PC-9 (cell line): ENCODE measurements at regions not wholly inside any gene's neighbourhood (a gene's known extent, or its start where the extent isn't known, plus 50 kb on each side); places are given as distances from the start of the nearest gene placed in this dataset.

Source experiments
- BruUV-seq: library from RNA; stranded (reverse); fragments of 400-500 nt; replicated peaks from 2 replicates; lab custom pipeline; 2021; lab: Mats Ljungman, UMichigan
- CTCF ChIA-PET: fragments of 300-600 bp; sonication (Branson Sonifier 250); formaldehyde crosslinking; loops from one replicate; lab custom pipeline; 2022; ENCODE audit warnings: antibody characterized with exemption; lab: Charles Lee
- POLR2A ChIA-PET: fragments of 300-600 bp; sonication (Branson Sonifier 250); formaldehyde crosslinking; loops from one replicate; lab custom pipeline; 2022; ENCODE audit warnings: antibody characterized with exemption; ENCODE audit not compliant: unreplicated experiment; lab: Charles Lee
- DNase-seq, 2 experiments: peaks; one replicate each; pipeline versions ENCODE4 v3.0.0 to v3.0.0-alpha.2; 2015 to 2022; ENCODE audit warnings: mixed read lengths in 1 of 2
- H2AFZ ChIP-seq: fragments of 200-600 bp; sonication (generic); 2 replicates; pipeline ENCODE4 v1.8.1; 2017; ENCODE audit warnings: antibody characterized with exemption
- H3F3A ChIP-seq: fragments of 200-600 bp; sonication (generic); 2 replicates; pipeline ENCODE4 v1.8.1; 2017; ENCODE audit warnings: antibody characterized with exemption, mild to moderate bottlenecking, low read depth; ENCODE audit not compliant: insufficient read depth
- H3K27ac ChIP-seq: fragments of 200-600 bp; sonication (generic); 2 replicates; pipeline ENCODE4 v1.6.1; 2016; ENCODE audit warnings: mixed run types
- H3K27me3 ChIP-seq: fragments of 200-600 bp; sonication (generic); 2 replicates; pipeline ENCODE4 v1.6.1; 2016; ENCODE audit warnings: low read depth, mixed run types; ENCODE audit not compliant: insufficient read depth
- H3K36me3 ChIP-seq: fragments of 200-600 bp; sonication (generic); 2 replicates; pipeline ENCODE4 v1.6.1; 2016; ENCODE audit warnings: low read depth, mixed run types
- H3K4me1 ChIP-seq: fragments of 200-600 bp; sonication (generic); replicated peaks from 2 replicates; pipeline ENCODE4 v1.6.1; 2016; ENCODE audit warnings: mixed run types; ENCODE audit not compliant: insufficient read depth
- H3K4me2 ChIP-seq: fragments of 200-600 bp; sonication (generic); 2 replicates; pipeline ENCODE4 v1.6.1; 2017; ENCODE audit warnings: mixed run types
- H3K4me3 ChIP-seq: fragments of 200-600 bp; sonication (generic); 2 replicates; pipeline ENCODE4 v1.6.1; 2016; ENCODE audit warnings: mixed run types
- H3K79me2 ChIP-seq: fragments of 200-600 bp; sonication (generic); 2 replicates; pipeline ENCODE4 v1.6.1; 2017; ENCODE audit warnings: low read depth, mixed run types
- H3K9me2 ChIP-seq: fragments of 200-600 bp; sonication (generic); 2 replicates; pipeline ENCODE4 v1.8.1; 2017; ENCODE audit warnings: mild to moderate bottlenecking; ENCODE audit not compliant: insufficient read depth
- H3K9me3 ChIP-seq: fragments of 200-600 bp; sonication (generic); 2 replicates; pipeline ENCODE4 v1.8.1; 2016; ENCODE audit warnings: low read depth; ENCODE audit not compliant: insufficient read depth
- H4K20me1 ChIP-seq: fragments of 200-600 bp; sonication (generic); 2 replicates; pipeline ENCODE4 v1.8.1; 2017; ENCODE audit not compliant: insufficient read depth
- EZH2 ChIP-seq: fragments of 200-600 bp; sonication (generic); IDR thresholded peaks from 2 replicates; pipeline ENCODE4 v1.8.0; 2017; ENCODE audit warnings: antibody characterized with exemption, low read depth
- intact Hi-C: fragments of 100-400 bp; cut with micrococcal nuclease; formaldehyde crosslinking; loops from one replicate; pipeline ENCODE4 v1.10.0; 2022; ENCODE audit not compliant: unreplicated experiment
- TF ChIP-seq, protein P1 (sequence below): fragments of 200-600 bp; sonication (generic); conservative IDR thresholded peaks from 2 replicates; pipeline ENCODE4 v1.6.1; 2017; ENCODE audit warnings: mixed run types, antibody characterized with exemption, mild to moderate bottlenecking, moderate library complexity

GRCh38 chr22:48366591-48366990 is 1461.1 kb downstream of the BRD1 start:
- no peaks in the 10 kb centered on the region for H3K9me3 ChIP-seq
- ChIA-PET POLR2A (no interaction called here), CTCF (no interaction called here)

GRCh38 chr22:48366056-48366455 is 1461.6 kb downstream of the BRD1 start:
- no TSS peak for BruUV-seq
- Histone ChIP-seq H3K27ac (no peak overlapping the region), H3K4me1 (no peaks in the 10 kb centered on the region), H3K27me3 (peaks cover 89% of the 10 kb centered on the region), H3K4me2 (no peak overlapping the region), H3K4me3 (no peak overlapping the region), H3K9me2 (no peaks in the 10 kb centered on the region; the same call in 1 of the 2 replicates), H2AFZ (no peak overlapping the region), H3F3A (no peaks in the 10 kb centered on the region), H3K36me3 (no peaks in the 10 kb centered on the region), H3K79me2 (no peaks in the 10 kb centered on the region), H4K20me1 (peaks cover 4% of the 10 kb centered on the region; the same call in 1 of the 2 replicates), H3K9me3 (no peaks in the 10 kb centered on the region)
- no peak for TF ChIP-seq EZH2
- TF ChIP-seq, protein P1, sequence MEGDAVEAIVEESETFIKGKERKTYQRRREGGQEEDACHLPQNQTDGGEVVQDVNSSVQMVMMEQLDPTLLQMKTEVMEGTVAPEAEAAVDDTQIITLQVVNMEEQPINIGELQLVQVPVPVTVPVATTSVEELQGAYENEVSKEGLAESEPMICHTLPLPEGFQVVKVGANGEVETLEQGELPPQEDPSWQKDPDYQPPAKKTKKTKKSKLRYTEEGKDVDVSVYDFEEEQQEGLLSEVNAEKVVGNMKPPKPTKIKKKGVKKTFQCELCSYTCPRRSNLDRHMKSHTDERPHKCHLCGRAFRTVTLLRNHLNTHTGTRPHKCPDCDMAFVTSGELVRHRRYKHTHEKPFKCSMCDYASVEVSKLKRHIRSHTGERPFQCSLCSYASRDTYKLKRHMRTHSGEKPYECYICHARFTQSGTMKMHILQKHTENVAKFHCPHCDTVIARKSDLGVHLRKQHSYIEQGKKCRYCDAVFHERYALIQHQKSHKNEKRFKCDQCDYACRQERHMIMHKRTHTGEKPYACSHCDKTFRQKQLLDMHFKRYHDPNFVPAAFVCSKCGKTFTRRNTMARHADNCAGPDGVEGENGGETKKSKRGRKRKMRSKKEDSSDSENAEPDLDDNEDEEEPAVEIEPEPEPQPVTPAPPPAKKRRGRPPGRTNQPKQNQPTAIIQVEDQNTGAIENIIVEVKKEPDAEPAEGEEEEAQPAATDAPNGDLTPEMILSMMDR, result no peak
- ChIA-PET CTCF (no interaction called here), POLR2A (no interaction called here)
- no peak for DNase-seq
- intact Hi-C loops, result no loop called here

More at GRCh38 chr22:48366591-48366990, 1461.1 kb downstream of the BRD1 start:
- Histone ChIP-seq H3K4me2 (no peak overlapping the region), H2AFZ (no peak overlapping the region), H3K27me3 (peaks cover 91% of the 10 kb centered on the region), H3F3A (no peaks in the 10 kb centered on the region), H3K9me2 (no peaks in the 10 kb centered on the region), H3K4me1 (no peaks in the 10 kb centered on the region), H3K36me3 (no peaks in the 10 kb centered on the region), H4K20me1 (peaks cover 4% of the 10 kb centered on the region; the same call in 1 of the 2 replicates), H3K79me2 (no peaks in the 10 kb centered on the region), H3K27ac (no peak overlapping the region), H3K4me3 (no peak overlapping the region)
- no TSS peak for BruUV-seq
- no peak for DNase-seq
- intact Hi-C loops, result no loop called here
- TF ChIP-seq, protein P1, result no peak
- TF ChIP-seq EZH2, result no peak

DNA sequence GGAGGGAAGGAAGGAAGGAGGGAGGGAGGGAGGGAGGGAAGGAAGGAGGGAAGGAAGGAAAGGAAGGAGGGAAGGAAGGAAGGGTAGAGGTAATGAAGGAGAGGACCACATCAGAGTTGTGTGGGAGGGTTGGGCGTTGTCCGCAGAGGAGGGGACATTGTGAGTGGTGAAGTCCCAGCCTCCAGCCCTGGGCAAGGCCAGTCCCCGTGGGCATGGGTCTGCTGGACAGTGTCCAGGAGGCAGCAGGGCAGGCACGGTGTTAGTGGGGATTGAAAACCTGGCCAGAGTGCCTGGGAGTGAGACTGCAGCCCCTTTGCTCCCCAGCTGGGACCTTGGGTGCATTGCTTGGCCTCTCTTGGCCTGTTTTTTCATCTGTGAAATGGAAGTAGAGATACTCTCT is 1462.3 kb downstream of the BRD1 start:
- Histone ChIP-seq H3K27ac (no peak overlapping the region), H3K4me1 (no peaks in the 10 kb centered on the region), H3K9me3 (no peaks in the 10 kb centered on the region), H2AFZ (no peak overlapping the region), H3K27me3 (peaks cover 88% of the 10 kb centered on the region), H3F3A (no peaks in the 10 kb centered on the region), H3K79me2 (no peaks in the 10 kb centered on the region), H3K36me3 (no peaks in the 10 kb centered on the region), H4K20me1 (peaks cover 4% of the 10 kb centered on the region; the same call in 1 of the 2 replicates), H3K4me3 (no peak overlapping the region), H3K4me2 (no peak overlapping the region), H3K9me2 (no peaks in the 10 kb centered on the region; the same call in 1 of the 2 replicates)
- ChIA-PET POLR2A (no interaction called here), CTCF (no interaction called here)
- no peak for DNase-seq
- intact Hi-C loops, result no loop called here
- no TSS peak for BruUV-seq
- TF ChIP-seq EZH2, result no peak
- TF ChIP-seq, protein P1, result no peak
